Omental fat pad (tissue), 3 donors: ENCODE measurements at regions not wholly inside any gene's neighbourhood (a gene's known extent, or its start where the extent isn't known, plus 50 kb on each side); places are given as distances from the start of the nearest gene placed in this dataset.

ENCODE experiments used
- ATAC-seq: fragments of 150-250 bp; one replicate; pipeline ENCODE4 v1.9.1; 2016; ENCODE audit warnings: mild to moderate bottlenecking, moderate library complexity; ENCODE audit not compliant: low FRiP score
- DNase-seq: peaks from one replicate; pipeline ENCODE4 v3.0.0-alpha.2; 2019; ENCODE audit warnings: low spot score
- TF ChIP-seq, protein P1 (sequence below), 3 donors: fragments of 450-650 bp; IDR thresholded peaks; one replicate each; pipeline ENCODE4 v1.5.1; 2016 to 2017; ENCODE audit warnings: antibody characterized with exemption in 3 of 3, mild to moderate bottlenecking in 3 of 3, moderate library complexity in 2 of 3

DNA sequence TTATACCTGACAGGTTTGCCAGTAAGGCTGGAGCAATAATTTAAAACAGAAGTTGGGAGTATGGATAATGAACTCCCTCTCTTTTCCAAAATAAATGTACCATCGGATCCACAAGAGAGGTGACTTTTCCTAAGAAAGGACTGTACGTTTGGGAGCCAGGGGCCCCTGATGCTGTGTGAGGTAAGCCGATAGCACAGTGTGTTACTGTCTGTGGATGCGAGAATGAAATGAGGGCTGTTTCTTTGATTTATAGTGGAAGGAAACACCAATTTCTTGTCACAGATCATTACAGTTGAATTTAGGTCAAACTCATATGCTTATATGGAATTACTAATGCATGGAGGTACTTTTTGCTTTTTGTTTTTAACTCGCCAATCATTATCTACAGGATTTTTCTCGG is 147.7 kb downstream of the ZNF664 start:
- TF ChIP-seq, protein P1, sequence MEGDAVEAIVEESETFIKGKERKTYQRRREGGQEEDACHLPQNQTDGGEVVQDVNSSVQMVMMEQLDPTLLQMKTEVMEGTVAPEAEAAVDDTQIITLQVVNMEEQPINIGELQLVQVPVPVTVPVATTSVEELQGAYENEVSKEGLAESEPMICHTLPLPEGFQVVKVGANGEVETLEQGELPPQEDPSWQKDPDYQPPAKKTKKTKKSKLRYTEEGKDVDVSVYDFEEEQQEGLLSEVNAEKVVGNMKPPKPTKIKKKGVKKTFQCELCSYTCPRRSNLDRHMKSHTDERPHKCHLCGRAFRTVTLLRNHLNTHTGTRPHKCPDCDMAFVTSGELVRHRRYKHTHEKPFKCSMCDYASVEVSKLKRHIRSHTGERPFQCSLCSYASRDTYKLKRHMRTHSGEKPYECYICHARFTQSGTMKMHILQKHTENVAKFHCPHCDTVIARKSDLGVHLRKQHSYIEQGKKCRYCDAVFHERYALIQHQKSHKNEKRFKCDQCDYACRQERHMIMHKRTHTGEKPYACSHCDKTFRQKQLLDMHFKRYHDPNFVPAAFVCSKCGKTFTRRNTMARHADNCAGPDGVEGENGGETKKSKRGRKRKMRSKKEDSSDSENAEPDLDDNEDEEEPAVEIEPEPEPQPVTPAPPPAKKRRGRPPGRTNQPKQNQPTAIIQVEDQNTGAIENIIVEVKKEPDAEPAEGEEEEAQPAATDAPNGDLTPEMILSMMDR (IDR thresholded peaks at IDR 0.05), result no peak
- DNase-seq, result no peak
- ATAC-seq, result no peak

DNA sequence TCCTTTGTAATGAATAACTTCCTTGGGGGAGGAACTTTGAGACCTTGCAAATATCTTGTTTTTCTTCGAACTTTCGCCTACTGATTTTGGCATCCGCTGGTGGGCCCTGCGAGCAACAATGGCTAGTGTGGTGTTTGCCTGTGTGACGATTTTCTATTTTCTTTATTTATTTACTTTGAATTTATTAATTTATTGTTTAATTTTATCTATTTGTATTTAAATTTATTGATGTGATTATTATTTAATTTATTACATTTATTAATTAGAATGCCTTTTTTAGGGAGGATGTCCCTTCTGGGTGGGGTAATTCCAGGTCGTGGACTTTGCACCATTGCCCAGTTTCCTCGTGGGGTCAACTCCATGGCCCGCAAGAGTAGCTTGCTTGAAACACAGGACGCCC is 149.7 kb downstream of the ZNF664 start:
- TF ChIP-seq, protein P1 (IDR thresholded peaks at IDR 0.05), result no peak

DNA sequence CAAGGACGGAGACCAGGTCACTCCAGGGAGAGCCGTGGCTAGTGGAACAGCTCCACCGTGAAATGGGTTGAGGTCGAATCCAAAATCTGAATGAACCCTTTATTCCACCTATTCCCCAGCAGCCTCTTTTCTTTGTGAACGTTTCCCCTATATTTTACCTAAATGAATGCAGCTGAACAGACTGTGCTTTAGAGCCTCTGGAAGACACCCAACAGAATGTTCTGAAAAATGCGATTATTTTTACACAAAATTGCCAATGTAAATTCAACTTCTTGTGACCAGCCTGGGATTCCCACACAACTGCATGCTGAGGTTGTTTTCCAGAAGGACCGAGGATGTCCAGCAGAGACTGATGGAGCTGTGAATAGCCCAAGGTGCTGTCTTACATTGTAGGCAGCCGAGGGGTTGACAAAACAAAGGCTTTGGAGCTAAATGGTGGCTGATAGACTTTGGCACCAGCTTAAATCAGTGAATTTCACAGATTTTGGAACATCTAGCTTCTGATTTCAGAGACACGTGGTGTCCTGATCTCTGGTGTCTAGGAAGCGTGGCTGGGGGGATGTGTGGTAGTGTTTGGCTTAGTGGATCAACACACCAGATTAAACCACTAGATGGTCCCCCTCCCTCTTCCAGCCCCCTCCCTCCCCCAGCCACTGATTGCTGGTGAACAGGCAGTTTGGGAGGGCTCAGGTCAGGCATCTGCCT is 150.4 kb downstream of the ZNF664 start:
- DNase-seq (no peak), ATAC-seq (no peak)
- TF ChIP-seq, protein P1 (IDR thresholded peaks at IDR 0.05), result no peak

More for the DNA sequence above, 149.7 kb downstream of the ZNF664 start:
- no peak for DNase-seq
- no peak for ATAC-seq

DNA sequence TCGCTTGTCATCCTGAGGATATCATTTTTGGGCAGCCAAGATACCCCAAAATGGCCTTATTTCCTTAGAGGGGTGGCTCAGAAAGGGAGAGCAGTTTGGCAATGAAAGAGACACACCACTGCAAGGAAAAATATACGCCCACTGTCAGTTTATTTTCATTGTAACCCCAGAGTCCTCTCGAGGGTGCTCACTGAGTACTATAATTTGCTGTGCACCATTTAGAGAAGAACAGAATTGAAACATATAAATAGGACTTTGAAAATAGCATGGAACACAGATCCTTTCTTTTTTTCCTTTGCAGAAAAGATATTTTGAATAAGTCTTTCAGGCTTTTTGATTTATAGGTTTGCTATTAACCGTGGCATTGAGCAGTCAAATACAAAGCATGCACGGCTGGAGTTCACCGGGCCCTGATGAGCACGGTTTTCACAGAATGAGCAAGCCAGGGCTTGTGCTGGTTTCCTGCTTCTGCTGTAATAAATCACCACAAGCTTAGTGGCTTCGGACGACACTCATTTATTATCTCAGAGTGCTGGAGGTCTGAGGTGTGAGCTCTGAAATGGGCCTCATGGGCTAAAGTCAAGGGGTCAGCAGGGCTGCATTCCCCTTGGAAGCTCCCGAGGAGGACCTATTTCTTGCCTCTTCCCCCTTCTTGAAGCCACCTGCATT is 152.3 kb downstream of the ZNF664 start:
- TF ChIP-seq, protein P1 (IDR thresholded peaks at IDR 0.05), result no peak
- ATAC-seq (no peak), DNase-seq (no peak)

DNA sequence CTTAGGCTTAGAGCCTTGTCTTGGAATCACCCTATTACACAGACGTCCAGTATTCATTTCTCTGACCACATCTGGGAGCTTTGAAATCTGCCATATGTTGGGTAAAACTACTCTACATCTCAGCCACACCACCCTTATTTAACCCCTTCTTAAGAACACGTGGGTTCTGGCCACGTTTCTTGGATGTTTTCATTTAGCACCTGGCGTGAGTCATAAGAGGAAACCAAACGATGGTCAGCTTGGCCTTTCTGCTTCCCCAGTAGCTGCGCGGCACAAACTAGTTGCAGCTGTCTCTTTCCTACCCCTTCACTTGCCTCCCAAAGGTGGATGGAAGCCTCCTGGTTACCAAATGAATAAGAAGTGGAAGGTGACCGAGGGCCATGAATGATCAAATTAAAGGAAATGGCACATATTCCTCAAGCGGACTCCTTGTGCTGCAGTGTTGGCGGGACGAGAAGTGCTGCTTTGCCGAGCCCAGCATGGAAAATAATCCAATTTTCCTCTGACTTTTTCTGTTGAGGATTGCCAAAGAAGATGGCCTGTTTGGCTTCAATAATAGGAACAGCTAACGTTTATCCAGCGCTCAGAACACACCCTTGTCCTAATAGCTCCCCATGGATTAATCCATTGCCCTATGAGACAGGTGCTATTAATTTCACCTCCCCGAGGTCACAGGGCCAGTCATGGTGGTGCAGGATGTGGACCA is 154.1 kb downstream of the ZNF664 start:
- no peak for ATAC-seq
- TF ChIP-seq, protein P1 (IDR thresholded peaks at IDR 0.05), result no peak
- no peak for DNase-seq

DNA sequence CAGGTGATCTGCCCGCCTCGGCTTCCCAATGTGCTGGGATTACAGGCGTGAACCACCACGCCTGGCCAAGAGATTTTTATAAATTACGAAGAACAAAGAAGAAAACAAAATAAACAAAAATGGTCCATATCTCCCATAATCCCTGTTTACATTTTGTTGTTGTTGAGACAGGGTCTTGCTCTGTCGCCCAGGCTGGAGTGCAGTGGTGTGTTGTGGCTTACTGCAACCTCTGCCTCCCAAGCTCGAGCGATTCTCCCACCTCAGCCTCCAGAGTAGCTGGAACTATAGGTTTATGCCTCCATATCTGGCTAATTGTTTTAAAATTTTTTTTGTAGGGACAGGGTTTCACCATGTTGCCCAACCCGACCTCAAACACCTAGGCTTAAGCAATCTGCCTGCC is 156.1 kb downstream of the ZNF664 start:
- ATAC-seq (no peak), DNase-seq (no peak)
- TF ChIP-seq, protein P1 (IDR thresholded peaks at IDR 0.05), result no peak
